HL-60 (cell line): ENCODE measurements at regions not wholly inside any gene's neighbourhood (a gene's known extent, or its start where the extent isn't known, plus 50 kb on each side); places are given as distances from the start of the nearest gene placed in this dataset.

Experiments
- DNase-seq, 2 experiments: peaks; one replicate each; pipeline ENCODE4 v3.0.0-alpha.2; 2010 to 2020; ENCODE audit warnings: low read depth in 1 of 2, low spot score in 1 of 2
- H3K27ac ChIP-seq: fragments of 250-450 bp; sonication (Bioruptor Pico); replicated peaks from 2 replicates; pipeline ENCODE4 v1.5.1; 2020; ENCODE audit warnings: mild to moderate bottlenecking, moderate library complexity
- H3K27me3 ChIP-seq: fragments of 250-450 bp; sonication (Bioruptor Pico); 2 replicates; pipeline ENCODE4 v1.5.1; 2021; ENCODE audit warnings: mild to moderate bottlenecking, moderate library complexity; ENCODE audit not compliant: insufficient read depth, poor library complexity, severe bottlenecking
- H3K4me3 ChIP-seq: replicated peaks from 2 replicates; pipeline ENCODE4 v1.5.1; 2011; ENCODE audit warnings: mild to moderate bottlenecking, control low read depth, low read length; ENCODE audit not compliant: insufficient read depth
- GABPA ChIP-seq: IDR thresholded peaks from 2 replicates; pipeline ENCODE4 v1.6.1; 2012; ENCODE audit warnings: low read depth
- POLR2AphosphoS5 ChIP-seq: IDR thresholded peaks from 2 replicates; pipeline ENCODE4 v1.6.1; 2012; ENCODE audit warnings: low read depth
- SPI1 ChIP-seq: IDR thresholded peaks from 2 replicates; pipeline ENCODE4 v1.6.1; 2012; ENCODE audit warnings: low read depth, mild to moderate bottlenecking, borderline replicate concordance
- TF ChIP-seq, protein P1 (sequence below): IDR thresholded peaks from 2 replicates; pipeline ENCODE4 v1.6.1; 2012; ENCODE audit warnings: low read depth; ENCODE audit not compliant: insufficient replicate concordance
- TF ChIP-seq, protein P2 (sequence below): IDR thresholded peaks from one replicate; pipeline ENCODE4 v1.5.1; 2011; ENCODE audit warnings: low read length, control low read depth, inconsistent platforms; ENCODE audit not compliant: insufficient read depth

DNA sequence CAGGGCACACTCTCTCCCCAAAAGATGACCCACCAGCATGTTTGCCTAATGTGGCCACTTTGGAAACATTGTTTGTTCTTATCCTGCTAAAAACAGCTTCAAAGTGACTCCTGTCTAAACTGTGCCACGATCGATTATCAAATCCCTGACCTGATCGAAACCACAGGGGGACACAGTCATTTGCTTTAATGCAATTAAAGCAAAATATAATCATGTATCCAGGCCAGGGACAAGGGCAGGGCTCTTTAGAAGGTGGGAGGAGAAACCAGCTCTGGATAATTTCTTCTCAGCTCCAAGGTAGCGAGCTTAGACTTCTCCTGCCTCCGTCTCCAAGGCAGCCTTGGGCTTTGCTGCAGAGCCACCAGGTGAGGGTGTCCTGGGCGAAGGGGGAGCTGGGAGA lies 95.0 kb upstream of the HAND1 start:
- H3K4me3 ChIP-seq: no peak overlapping the region
- no peak for DNase-seq
- H3K27ac ChIP-seq: no peak overlapping the region
- peaks cover 11% of the 10 kb centered on the region for H3K27me3 ChIP-seq
- TF ChIP-seq, protein P1, sequence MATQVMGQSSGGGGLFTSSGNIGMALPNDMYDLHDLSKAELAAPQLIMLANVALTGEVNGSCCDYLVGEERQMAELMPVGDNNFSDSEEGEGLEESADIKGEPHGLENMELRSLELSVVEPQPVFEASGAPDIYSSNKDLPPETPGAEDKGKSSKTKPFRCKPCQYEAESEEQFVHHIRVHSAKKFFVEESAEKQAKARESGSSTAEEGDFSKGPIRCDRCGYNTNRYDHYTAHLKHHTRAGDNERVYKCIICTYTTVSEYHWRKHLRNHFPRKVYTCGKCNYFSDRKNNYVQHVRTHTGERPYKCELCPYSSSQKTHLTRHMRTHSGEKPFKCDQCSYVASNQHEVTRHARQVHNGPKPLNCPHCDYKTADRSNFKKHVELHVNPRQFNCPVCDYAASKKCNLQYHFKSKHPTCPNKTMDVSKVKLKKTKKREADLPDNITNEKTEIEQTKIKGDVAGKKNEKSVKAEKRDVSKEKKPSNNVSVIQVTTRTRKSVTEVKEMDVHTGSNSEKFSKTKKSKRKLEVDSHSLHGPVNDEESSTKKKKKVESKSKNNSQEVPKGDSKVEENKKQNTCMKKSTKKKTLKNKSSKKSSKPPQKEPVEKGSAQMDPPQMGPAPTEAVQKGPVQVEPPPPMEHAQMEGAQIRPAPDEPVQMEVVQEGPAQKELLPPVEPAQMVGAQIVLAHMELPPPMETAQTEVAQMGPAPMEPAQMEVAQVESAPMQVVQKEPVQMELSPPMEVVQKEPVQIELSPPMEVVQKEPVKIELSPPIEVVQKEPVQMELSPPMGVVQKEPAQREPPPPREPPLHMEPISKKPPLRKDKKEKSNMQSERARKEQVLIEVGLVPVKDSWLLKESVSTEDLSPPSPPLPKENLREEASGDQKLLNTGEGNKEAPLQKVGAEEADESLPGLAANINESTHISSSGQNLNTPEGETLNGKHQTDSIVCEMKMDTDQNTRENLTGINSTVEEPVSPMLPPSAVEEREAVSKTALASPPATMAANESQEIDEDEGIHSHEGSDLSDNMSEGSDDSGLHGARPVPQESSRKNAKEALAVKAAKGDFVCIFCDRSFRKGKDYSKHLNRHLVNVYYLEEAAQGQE: no peak
- TF ChIP-seq SPI1: no peak
- TF ChIP-seq, protein P2, sequence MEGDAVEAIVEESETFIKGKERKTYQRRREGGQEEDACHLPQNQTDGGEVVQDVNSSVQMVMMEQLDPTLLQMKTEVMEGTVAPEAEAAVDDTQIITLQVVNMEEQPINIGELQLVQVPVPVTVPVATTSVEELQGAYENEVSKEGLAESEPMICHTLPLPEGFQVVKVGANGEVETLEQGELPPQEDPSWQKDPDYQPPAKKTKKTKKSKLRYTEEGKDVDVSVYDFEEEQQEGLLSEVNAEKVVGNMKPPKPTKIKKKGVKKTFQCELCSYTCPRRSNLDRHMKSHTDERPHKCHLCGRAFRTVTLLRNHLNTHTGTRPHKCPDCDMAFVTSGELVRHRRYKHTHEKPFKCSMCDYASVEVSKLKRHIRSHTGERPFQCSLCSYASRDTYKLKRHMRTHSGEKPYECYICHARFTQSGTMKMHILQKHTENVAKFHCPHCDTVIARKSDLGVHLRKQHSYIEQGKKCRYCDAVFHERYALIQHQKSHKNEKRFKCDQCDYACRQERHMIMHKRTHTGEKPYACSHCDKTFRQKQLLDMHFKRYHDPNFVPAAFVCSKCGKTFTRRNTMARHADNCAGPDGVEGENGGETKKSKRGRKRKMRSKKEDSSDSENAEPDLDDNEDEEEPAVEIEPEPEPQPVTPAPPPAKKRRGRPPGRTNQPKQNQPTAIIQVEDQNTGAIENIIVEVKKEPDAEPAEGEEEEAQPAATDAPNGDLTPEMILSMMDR: no peak
- no peak for TF ChIP-seq POLR2AphosphoS5
- TF ChIP-seq GABPA: no peak

DNA sequence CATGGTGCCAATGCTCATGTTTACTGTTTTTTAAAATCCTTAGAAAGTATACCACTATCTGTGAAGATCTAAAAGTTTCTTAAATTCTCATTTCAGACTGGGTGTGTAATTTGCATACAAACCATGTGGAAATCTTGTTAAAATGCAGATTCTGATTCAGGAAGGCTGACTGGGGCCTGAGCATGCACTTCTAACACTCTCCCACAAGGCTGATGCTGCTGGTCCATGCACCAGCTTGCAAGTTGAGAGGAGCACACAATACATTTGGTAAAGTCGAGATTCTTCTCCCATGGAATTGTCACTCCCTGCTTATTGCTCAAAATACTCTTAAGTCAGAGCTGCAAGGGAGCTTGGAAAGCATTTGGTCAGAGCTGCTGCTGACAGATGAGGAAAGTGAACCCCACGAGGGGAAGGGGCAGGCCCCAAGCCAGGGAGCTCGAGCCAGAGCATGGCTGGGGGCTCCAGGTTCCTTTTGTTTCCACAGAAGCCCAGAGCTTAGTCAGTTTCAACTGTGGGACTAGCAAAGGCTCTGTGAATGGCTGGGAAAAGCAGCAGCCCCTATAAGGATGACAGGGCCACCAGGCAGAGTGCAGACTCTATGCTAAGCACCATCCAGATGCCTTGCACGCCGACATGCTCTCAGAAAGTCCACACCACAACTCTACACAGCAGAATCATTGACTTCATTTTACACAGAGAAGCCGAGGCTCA lies 93.5 kb upstream of the HAND1 start:
- H3K27ac ChIP-seq: no peak overlapping the region
- no peak for DNase-seq
- H3K27me3 ChIP-seq: peaks cover 7% of the 10 kb centered on the region
- TF ChIP-seq, protein P2: no peak
- TF ChIP-seq SPI1 (no peak), GABPA (no peak)
- no peak overlapping the region for H3K4me3 ChIP-seq

DNA sequence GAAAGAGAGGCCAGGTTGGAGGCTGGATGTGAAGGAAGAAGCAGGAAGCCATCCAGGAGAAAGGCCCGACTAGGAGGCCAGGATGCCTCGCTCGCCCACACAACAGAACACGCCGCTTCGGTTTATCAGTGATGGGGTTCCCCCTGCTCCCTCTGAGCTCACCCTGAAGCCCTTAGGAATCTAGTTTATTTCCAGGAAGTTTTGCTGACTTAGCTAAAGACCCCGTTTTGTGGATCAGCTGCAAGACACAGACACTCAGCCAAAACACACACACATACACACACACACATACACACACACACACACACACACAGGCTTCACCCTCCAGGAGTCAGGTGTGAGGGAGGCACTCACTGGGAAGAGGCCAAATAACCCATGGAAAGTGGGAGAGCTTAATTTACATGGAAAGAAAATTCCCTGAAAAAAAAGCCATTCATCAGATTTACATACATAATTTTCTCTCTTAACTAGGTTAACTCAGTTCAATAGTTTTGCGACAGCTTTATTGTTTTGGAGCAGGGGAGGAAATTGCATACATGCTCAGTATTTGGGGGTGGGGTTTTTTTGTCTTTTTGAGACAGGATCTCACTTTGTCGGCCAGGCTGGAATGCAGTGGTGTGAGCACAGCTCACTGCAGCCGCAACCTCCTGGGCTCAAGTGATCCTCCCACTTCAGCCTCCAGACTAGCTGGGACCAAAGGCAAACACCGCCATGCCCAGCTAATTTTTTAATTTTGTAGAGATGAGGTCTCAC lies 92.7 kb upstream of the HAND1 start:
- TF ChIP-seq SPI1: no peak
- no peak for TF ChIP-seq GABPA
- TF ChIP-seq, protein P1: no peak
- TF ChIP-seq, protein P2: no peak
- TF ChIP-seq POLR2AphosphoS5: no peak
- H3K27ac ChIP-seq: no peak overlapping the region
- no peak overlapping the region for H3K4me3 ChIP-seq
- DNase-seq: no peak
- peaks cover 2% of the 10 kb centered on the region for H3K27me3 ChIP-seq
